GM21786 (cell line): ENCODE measurements at regions not wholly inside any gene's neighbourhood (a gene's known extent, or its start where the extent isn't known, plus 50 kb on each side); places are given as distances from the start of the nearest gene placed in this dataset.

Experiments used
- ATAC-seq: cut with Tn5 transposase; IDR thresholded peaks from one replicate; pipeline ENCODE4 v1.9.1; 2021; ENCODE audit not compliant: unreplicated experiment

GRCh38 chr7:46397591-46397990 lies 476.5 kb upstream of the IGFBP3 start:
- ATAC-seq = no peak

GRCh38 chr7:46396481-46396880 lies 475.4 kb upstream of the IGFBP3 start:
- ATAC-seq = no peak

- no peak for ATAC-seq
Measured at GRCh38 chr7:46393142-46393541, 472.1 kb upstream of the IGFBP3 start.

- no peak for ATAC-seq
Measured at GRCh38 chr7:46391231-46392201, 470.4 kb upstream of the IGFBP3 start.

GRCh38 chr7:46390042-46390441 lies 469.0 kb upstream of the IGFBP3 start:
- ATAC-seq = no peak

GRCh38 chr7:46389146-46389545 lies 468.1 kb upstream of the IGFBP3 start:
- ATAC-seq = no peak

- ATAC-seq = no peak
Measured at GRCh38 chr7:46387646-46388045, 466.6 kb upstream of the IGFBP3 start.

GRCh38 chr7:46386428-46387399 lies 465.6 kb upstream of the IGFBP3 start:
- no peak for ATAC-seq

- no peak for ATAC-seq
Measured at GRCh38 chr7:46385662-46386309, 464.7 kb upstream of the IGFBP3 start.

GRCh38 chr7:46383605-46384004 lies 462.5 kb upstream of the IGFBP3 start:
- no peak for ATAC-seq

GRCh38 chr7:46369933-46370654 lies 449.0 kb upstream of the IGFBP3 start:
- no peak for ATAC-seq

- ATAC-seq = no peak
Measured at GRCh38 chr7:46368871-46369270, 447.8 kb upstream of the IGFBP3 start.

GRCh38 chr7:46366526-46366925 lies 445.5 kb upstream of the IGFBP3 start:
- ATAC-seq = no peak

GRCh38 chr7:46363688-46364087 lies 442.6 kb upstream of the IGFBP3 start:
- ATAC-seq = no peak

- no peak for ATAC-seq
Measured at GRCh38 chr7:46360811-46361210, 439.7 kb upstream of the IGFBP3 start.

- ATAC-seq = no peak
Measured at GRCh38 chr7:46360296-46360695, 439.2 kb upstream of the IGFBP3 start.

GRCh38 chr7:46357851-46358250 lies 436.8 kb upstream of the IGFBP3 start:
- ATAC-seq = no peak

GRCh38 chr7:46357290-46357689 lies 436.2 kb upstream of the IGFBP3 start:
- ATAC-seq = no peak

GRCh38 chr7:46356371-46356770 lies 435.3 kb upstream of the IGFBP3 start:
- no peak for ATAC-seq

GRCh38 chr7:46355331-46355730 lies 434.3 kb upstream of the IGFBP3 start:
- ATAC-seq = no peak
